ENCODE measurements at regions not wholly inside any gene's neighbourhood (a gene's known extent, or its start where the extent isn't known, plus 50 kb on each side); places are given as distances from the start of the nearest gene placed in this dataset.

DNA sequence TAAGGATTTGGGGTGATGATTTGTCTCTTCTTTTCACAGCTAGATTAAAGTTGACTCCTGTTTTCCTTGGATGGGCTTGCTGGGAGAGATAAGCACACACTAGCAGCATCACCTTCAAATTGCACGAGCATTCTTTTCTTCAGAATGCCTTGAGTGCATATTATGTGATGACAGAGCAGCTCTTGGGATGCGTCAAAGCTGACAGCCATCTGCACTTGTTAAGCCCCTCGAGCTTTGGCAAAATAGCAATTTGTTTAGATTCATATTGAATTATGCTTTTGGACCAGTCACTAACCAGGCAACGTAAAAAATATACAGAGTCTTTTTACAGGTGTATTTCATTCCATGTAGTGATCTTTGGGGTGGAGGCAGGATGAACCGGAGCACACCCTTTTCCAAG, 407.0 kb downstream of the FUT8 start (continued):
- TF ChIP-seq, protein P1, sequence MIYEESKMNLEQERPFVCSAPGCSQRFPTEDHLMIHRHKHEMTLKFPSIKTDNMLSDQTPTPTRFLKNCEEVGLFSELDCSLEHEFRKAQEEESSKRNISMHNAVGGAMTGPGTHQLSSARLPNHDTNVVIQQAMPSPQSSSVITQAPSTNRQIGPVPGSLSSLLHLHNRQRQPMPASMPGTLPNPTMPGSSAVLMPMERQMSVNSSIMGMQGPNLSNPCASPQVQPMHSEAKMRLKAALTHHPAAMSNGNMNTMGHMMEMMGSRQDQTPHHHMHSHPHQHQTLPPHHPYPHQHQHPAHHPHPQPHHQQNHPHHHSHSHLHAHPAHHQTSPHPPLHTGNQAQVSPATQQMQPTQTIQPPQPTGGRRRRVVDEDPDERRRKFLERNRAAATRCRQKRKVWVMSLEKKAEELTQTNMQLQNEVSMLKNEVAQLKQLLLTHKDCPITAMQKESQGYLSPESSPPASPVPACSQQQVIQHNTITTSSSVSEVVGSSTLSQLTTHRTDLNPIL (CRISPR knock-in tag; IDR thresholded peaks at IDR 0.05; ENCODE audit: low read depth): no peak
- TF ChIP-seq RARB (CRISPR knock-in tag; IDR thresholded peaks at IDR 0.05): no peak
- no peak for TF ChIP-seq ZNF565 (CRISPR knock-in tag; conservative IDR thresholded peaks at IDR 0.05; ENCODE audit: low read depth)

DNA sequence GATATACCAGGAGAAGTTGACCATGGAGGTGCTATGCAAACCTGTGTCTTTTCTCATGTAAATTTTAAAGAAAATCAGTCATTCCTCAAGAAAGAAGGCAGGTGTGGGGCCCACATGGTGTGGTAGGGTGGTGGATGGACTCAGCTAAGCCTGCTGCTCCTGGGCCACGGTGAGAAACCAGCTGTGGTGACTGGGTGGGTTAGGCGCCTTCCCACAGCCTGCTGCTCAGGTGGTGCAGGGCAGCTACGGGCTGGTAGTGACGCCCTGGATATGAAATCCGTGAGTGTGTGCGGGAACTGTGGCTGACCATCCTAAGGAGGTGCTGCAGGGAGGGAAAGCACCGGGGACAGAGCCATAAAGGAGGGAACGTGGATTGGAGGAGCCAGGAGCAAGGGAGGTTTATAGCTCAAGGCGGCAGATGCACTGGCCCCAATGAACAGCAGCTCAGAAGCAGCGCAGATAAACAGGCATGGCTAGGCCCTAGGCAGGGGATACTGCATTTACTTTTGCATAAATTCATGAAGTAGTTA, 408.8 kb downstream of the FUT8 start:
- no peak for ATAC-seq
- TF ChIP-seq ZNF8 (CRISPR knock-in tag; IDR thresholded peaks at IDR 0.05): no peak
- TF ChIP-seq, protein P2, sequence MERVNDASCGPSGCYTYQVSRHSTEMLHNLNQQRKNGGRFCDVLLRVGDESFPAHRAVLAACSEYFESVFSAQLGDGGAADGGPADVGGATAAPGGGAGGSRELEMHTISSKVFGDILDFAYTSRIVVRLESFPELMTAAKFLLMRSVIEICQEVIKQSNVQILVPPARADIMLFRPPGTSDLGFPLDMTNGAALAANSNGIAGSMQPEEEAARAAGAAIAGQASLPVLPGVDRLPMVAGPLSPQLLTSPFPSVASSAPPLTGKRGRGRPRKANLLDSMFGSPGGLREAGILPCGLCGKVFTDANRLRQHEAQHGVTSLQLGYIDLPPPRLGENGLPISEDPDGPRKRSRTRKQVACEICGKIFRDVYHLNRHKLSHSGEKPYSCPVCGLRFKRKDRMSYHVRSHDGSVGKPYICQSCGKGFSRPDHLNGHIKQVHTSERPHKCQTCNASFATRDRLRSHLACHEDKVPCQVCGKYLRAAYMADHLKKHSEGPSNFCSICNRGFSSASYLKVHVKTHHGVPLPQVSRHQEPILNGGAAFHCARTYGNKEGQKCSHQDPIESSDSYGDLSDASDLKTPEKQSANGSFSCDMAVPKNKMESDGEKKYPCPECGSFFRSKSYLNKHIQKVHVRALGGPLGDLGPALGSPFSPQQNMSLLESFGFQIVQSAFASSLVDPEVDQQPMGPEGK (CRISPR knock-in tag; IDR thresholded peaks at IDR 0.05; ENCODE audit: borderline replicate concordance): no peak
- TF ChIP-seq, protein P3, sequence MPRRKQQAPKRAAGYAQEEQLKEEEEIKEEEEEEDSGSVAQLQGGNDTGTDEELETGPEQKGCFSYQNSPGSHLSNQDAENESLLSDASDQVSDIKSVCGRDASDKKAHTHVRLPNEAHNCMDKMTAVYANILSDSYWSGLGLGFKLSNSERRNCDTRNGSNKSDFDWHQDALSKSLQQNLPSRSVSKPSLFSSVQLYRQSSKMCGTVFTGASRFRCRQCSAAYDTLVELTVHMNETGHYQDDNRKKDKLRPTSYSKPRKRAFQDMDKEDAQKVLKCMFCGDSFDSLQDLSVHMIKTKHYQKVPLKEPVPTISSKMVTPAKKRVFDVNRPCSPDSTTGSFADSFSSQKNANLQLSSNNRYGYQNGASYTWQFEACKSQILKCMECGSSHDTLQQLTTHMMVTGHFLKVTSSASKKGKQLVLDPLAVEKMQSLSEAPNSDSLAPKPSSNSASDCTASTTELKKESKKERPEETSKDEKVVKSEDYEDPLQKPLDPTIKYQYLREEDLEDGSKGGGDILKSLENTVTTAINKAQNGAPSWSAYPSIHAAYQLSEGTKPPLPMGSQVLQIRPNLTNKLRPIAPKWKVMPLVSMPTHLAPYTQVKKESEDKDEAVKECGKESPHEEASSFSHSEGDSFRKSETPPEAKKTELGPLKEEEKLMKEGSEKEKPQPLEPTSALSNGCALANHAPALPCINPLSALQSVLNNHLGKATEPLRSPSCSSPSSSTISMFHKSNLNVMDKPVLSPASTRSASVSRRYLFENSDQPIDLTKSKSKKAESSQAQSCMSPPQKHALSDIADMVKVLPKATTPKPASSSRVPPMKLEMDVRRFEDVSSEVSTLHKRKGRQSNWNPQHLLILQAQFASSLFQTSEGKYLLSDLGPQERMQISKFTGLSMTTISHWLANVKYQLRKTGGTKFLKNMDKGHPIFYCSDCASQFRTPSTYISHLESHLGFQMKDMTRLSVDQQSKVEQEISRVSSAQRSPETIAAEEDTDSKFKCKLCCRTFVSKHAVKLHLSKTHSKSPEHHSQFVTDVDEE (CRISPR knock-in tag; IDR thresholded peaks at IDR 0.05): no peak
- TF ChIP-seq TCF4 (CRISPR knock-in tag; IDR thresholded peaks at IDR 0.05; ENCODE audit: borderline replicate concordance): no peak
- no peak for TF ChIP-seq ZFP30 (CRISPR knock-in tag; IDR thresholded peaks at IDR 0.05)
- TF ChIP-seq SNAI2 (CRISPR knock-in tag; IDR thresholded peaks at IDR 0.05): no peak
- TF ChIP-seq, protein P1 (CRISPR knock-in tag; IDR thresholded peaks at IDR 0.05; ENCODE audit: low read depth): no peak
- TF ChIP-seq ARNTL (CRISPR knock-in tag; IDR thresholded peaks at IDR 0.05; ENCODE audit: borderline replicate concordance, low read depth): no peak
- no peak for TF ChIP-seq RARB (CRISPR knock-in tag; IDR thresholded peaks at IDR 0.05)
- TF ChIP-seq PPARA (CRISPR knock-in tag; IDR thresholded peaks at IDR 0.05; ENCODE audit: borderline replicate concordance): no peak
- TF ChIP-seq ZFP3 (CRISPR knock-in tag; IDR thresholded peaks at IDR 0.05): no peak
- no peak for TF ChIP-seq TOX (CRISPR knock-in tag; IDR thresholded peaks at IDR 0.05; ENCODE audit: borderline replicate concordance)
- TF ChIP-seq, protein P4, sequence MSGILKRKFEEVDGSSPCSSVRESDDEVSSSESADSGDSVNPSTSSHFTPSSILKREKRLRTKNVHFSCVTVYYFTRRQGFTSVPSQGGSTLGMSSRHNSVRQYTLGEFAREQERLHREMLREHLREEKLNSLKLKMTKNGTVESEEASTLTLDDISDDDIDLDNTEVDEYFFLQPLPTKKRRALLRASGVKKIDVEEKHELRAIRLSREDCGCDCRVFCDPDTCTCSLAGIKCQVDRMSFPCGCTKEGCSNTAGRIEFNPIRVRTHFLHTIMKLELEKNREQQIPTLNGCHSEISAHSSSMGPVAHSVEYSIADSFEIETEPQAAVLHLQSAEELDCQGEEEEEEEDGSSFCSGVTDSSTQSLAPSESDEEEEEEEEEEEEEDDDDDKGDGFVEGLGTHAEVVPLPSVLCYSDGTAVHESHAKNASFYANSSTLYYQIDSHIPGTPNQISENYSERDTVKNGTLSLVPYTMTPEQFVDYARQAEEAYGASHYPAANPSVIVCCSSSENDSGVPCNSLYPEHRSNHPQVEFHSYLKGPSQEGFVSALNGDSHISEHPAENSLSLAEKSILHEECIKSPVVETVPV (CRISPR knock-in tag; IDR thresholded peaks at IDR 0.05): no peak
- no peak for TF ChIP-seq OSR1 (CRISPR knock-in tag; IDR thresholded peaks at IDR 0.05)
- no peak for TF ChIP-seq GLIS3 (CRISPR knock-in tag; IDR thresholded peaks at IDR 0.05)

DNA sequence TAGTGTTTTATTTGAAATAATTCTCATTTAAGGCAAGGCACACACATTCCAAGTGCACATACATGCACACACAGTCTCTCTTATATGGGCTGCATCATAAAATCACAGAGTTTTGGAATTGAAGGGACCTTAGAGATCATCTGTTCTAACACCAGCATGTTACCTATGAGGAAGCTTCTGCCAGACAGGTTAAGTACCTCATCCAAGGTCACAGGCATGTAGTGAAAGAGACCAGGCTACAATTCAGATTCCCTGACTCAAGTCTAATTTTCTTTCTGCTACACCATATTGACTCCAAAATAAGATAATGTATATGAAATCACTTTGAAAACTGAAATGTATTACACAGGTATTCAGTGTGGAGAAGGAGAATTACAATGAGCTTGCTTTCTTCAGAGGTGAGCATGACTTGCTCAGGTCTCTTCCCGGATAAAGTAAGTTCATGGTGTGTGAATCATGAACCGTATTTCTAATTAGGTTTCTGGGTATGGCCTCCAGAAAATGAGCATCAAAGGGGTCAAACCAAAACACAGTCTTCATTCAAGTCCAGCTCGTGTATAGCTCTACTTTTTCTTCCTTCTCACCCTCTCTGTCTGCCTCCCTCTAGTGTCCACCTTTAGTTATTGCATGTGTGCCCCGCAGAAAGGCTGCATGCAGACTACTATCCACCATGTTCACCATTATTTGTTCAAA, 411.9 kb downstream of the FUT8 start:
- TF ChIP-seq, protein P5, sequence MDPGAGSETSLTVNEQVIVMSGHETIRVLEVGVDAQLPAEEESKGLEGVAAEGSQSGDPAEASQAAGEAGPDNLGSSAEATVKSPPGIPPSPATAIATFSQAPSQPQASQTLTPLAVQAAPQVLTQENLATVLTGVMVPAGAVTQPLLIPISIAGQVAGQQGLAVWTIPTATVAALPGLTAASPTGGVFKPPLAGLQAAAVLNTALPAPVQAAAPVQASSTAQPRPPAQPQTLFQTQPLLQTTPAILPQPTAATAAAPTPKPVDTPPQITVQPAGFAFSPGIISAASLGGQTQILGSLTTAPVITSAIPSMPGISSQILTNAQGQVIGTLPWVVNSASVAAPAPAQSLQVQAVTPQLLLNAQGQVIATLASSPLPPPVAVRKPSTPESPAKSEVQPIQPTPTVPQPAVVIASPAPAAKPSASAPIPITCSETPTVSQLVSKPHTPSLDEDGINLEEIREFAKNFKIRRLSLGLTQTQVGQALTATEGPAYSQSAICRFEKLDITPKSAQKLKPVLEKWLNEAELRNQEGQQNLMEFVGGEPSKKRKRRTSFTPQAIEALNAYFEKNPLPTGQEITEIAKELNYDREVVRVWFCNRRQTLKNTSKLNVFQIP (CRISPR knock-in tag; IDR thresholded peaks at IDR 0.05; ENCODE audit: borderline replicate concordance, low read depth): no peak
- no peak for TF ChIP-seq BACH2 (CRISPR knock-in tag; IDR thresholded peaks at IDR 0.05; ENCODE audit: borderline replicate concordance)
- no peak for TF ChIP-seq ISL1 (CRISPR knock-in tag; IDR thresholded peaks at IDR 0.05)
- ATAC-seq: peak; percentile 92

All from SK-N-SH treated with all-trans-retinoic acid at 6 μM for 48 hours (cell line).